Trophoblast cell (in vitro differentiated cells and primary cell): ENCODE measurements at regions not wholly inside any gene's neighbourhood (a gene's known extent, or its start where the extent isn't known, plus 50 kb on each side); places are given as distances from the start of the nearest gene placed in this dataset.

Experiments
- DNase-seq, 2 donors: peaks; one replicate each; pipeline ENCODE4 v3.0.0-alpha.2; 2016
- H2AFZ ChIP-seq: 2 replicates; pipeline ENCODE4 v1.6.1; 2013; ENCODE audit warnings: low read length, moderate library complexity, mild to moderate bottlenecking; ENCODE audit not compliant: insufficient read depth, poor library complexity
- H2AK5ac ChIP-seq: 2 replicates; pipeline ENCODE4 v1.6.1; 2013; ENCODE audit warnings: mild to moderate bottlenecking, low read length
- H2BK120ac ChIP-seq: 2 replicates; pipeline ENCODE4 v1.6.1; 2013; ENCODE audit warnings: low read length, mild to moderate bottlenecking, moderate library complexity; ENCODE audit not compliant: insufficient read depth, poor library complexity
- H2BK12ac ChIP-seq: 2 replicates; pipeline ENCODE4 v1.6.1; 2013; ENCODE audit warnings: mild to moderate bottlenecking, low read length, moderate library complexity
- H2BK5ac ChIP-seq: 2 replicates; pipeline ENCODE4 v1.6.1; 2013; ENCODE audit warnings: low read length, low read depth, moderate library complexity, mild to moderate bottlenecking; ENCODE audit not compliant: poor library complexity
- H3K14ac ChIP-seq: 2 replicates; pipeline ENCODE4 v1.6.1; 2013; ENCODE audit warnings: mild to moderate bottlenecking, low read length
- H3K18ac ChIP-seq: 2 replicates; pipeline ENCODE4 v1.6.1; 2013; ENCODE audit warnings: mild to moderate bottlenecking, low read length
- H3K23ac ChIP-seq: 2 replicates; pipeline ENCODE4 v1.6.1; 2013; ENCODE audit warnings: low read length
- H3K27ac ChIP-seq: 2 replicates; pipeline ENCODE4 v1.5.1; 2013; ENCODE audit warnings: low read depth, mild to moderate bottlenecking, inconsistent platforms, low read length, moderate library complexity
- H3K27me3 ChIP-seq: 2 replicates; pipeline ENCODE4 v1.6.1; 2013; ENCODE audit warnings: inconsistent platforms, mild to moderate bottlenecking, low read length, moderate library complexity; ENCODE audit not compliant: insufficient read depth
- H3K36me3 ChIP-seq, 2 experiments: 1 replicate in 1 of 2; 2 replicates in 1 of 2; pipeline ENCODE4 v1.6.1; 2013; ENCODE audit warnings: low read length in 2 of 2, mild to moderate bottlenecking in 2 of 2, moderate library complexity in 1 of 2; ENCODE audit not compliant: insufficient read depth in 2 of 2, control insufficient read depth in 1 of 2
- H3K4ac ChIP-seq: 2 replicates; pipeline ENCODE4 v1.6.1; 2013; ENCODE audit warnings: low read depth, mild to moderate bottlenecking, low read length, moderate library complexity
- H3K4me1 ChIP-seq, 2 experiments: 1 replicate in 1 of 2; 2 replicates in 1 of 2; pipeline ENCODE4 v1.6.1; 2013; ENCODE audit warnings: low read length in 2 of 2, mild to moderate bottlenecking in 2 of 2, moderate library complexity in 1 of 2; ENCODE audit not compliant: insufficient read depth in 2 of 2, control insufficient read depth in 1 of 2
- H3K4me2 ChIP-seq: 2 replicates; pipeline ENCODE4 v1.6.1; 2013; ENCODE audit warnings: inconsistent platforms, mild to moderate bottlenecking, low read length, moderate library complexity
- H3K4me3 ChIP-seq: 2 replicates; pipeline ENCODE4 v1.5.1; 2013; ENCODE audit warnings: mild to moderate bottlenecking, low read depth, low read length, inconsistent platforms
- H3K79me1 ChIP-seq: one replicate; pipeline ENCODE4 v1.6.1; 2013; ENCODE audit warnings: low read length
- H3K79me2 ChIP-seq: 2 replicates; pipeline ENCODE4 v1.6.1; 2013; ENCODE audit warnings: low read length, mild to moderate bottlenecking; ENCODE audit not compliant: control insufficient read depth, insufficient read depth, poor library complexity
- H3K9ac ChIP-seq: 2 replicates; pipeline ENCODE4 v1.6.1; 2013; ENCODE audit warnings: mild to moderate bottlenecking, low read length
- H3K9me3 ChIP-seq: 2 replicates; pipeline ENCODE4 v1.6.1; 2013; ENCODE audit warnings: low read depth, mild to moderate bottlenecking, control low read depth, inconsistent platforms, low read length; ENCODE audit not compliant: insufficient read depth
- H4K12ac ChIP-seq: 2 replicates; pipeline ENCODE4 v1.6.1; 2013; ENCODE audit warnings: low read depth, mild to moderate bottlenecking, low read length, moderate library complexity
- H4K8ac ChIP-seq: 2 replicates; pipeline ENCODE4 v1.6.1; 2013; ENCODE audit warnings: low read depth, mild to moderate bottlenecking, low read length, moderate library complexity
- H4K91ac ChIP-seq: one replicate; pipeline ENCODE4 v1.6.1; 2013; ENCODE audit warnings: low read depth, mild to moderate bottlenecking, low read length, moderate library complexity
- WGBS: extraction: QIAGEN DNeasy Blood & Tissue Kit; methylation state at CpG from one replicate; pipeline ENCODE4 v1.1.7; 2013; ENCODE audit warnings: missing lambda C conversion rate; ENCODE audit not compliant: insufficient read length, insufficient coverage; ENCODE audit errors: extremely low coverage; 5-methylcytosine and 5-hydroxymethylcytosine counted together

DNA sequence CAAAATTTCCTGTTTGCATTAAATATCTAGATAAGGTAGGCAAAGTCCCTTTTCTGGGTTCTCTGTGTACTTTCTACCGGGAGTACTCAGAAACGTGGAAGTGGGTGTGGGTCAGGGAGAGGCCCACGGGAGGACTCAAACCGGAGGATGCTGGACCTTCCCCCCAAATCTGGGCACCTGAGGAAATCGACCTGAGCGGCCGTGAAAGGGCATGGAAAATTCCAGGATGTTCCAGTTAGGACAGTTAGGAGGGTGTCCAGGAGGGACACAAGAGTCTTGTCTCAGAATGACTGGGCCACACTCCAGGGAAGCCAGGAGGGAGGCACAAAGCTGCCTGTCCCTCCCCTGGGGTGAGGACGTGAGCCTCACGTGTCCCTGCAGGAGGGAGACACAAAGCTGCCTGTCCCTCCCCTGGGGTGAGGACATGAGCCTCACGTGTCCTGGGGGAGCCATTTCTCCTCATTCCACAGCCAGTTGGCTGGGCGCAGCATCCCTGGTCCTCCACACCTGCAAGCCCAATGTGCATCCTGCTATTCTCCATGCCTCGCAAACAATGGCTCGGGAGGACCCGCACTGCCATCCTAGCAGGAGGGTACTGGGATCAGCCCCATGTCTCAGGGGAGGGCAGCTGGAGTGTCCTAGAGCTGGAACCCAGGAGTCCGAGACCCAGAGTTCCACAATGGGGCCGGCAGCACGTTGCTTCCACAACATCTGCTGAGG lies 190.5 kb upstream of the PPP2R2D start:
- Histone ChIP-seq H3K4ac (no peak overlapping the region), H4K12ac (no peak overlapping the region), H3K27ac (no peak overlapping the region), H2BK120ac (no peak overlapping the region), H3K79me2 (no peaks in the 10 kb centered on the region), H3K4me2 (no peak overlapping the region), H4K8ac (no peak overlapping the region), H3K4me1 (no peaks in the 10 kb centered on the region), H3K9me3 (peaks cover 12% of the 10 kb centered on the region), H3K79me1 (no peaks in the 10 kb centered on the region), H3K36me3 (no peaks in the 10 kb centered on the region), H2BK5ac (no peak overlapping the region), H3K9ac (no peak overlapping the region), H4K91ac (no peak overlapping the region), H3K14ac (no peak overlapping the region), H3K18ac (no peak overlapping the region), H2AK5ac (no peak overlapping the region), H2BK12ac (no peak overlapping the region), H3K23ac (no peak overlapping the region), H2AFZ (no peak overlapping the region), H3K4me3 (no peak overlapping the region), H3K27me3 (no peaks in the 10 kb centered on the region)
- DNase-seq: no peak
- no CpG with 5 or more reads among the region's 17 CpGs for WGBS

DNA sequence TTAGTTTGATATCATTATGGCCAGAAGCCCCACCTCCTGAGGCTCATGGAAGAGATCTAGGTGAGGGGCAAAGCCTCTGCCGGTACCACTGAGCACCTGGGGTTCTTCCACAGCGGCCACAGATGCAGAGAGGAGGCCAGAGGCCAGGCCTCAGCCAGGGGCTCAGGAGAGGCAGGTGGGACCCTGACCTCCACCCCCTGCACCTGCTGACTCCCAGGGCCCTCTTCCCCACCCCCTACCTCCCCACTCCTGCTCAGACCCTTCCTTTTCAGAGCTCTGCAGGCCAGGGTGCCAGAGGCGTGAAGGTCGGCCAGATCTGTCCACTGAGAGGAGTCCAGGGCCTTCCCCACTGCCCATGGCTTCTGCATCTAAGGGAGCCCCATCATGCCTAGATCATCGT lies 178.7 kb upstream of the PPP2R2D start:
- no peak overlapping the region for H3K18ac ChIP-seq
- H3K23ac ChIP-seq: no peak overlapping the region
- H3K14ac ChIP-seq: no peak overlapping the region
- no peak overlapping the region for H4K8ac ChIP-seq
- peaks cover 0 to 3% of the 10 kb centered on the region in 2 experiments for H3K4me1 ChIP-seq
- no peaks in the 10 kb centered on the region for H3K79me1 ChIP-seq
- H4K91ac ChIP-seq: no peak overlapping the region
- no peak overlapping the region for H2BK120ac ChIP-seq
- H3K9ac ChIP-seq: no peak overlapping the region
- H2BK5ac ChIP-seq: no peak overlapping the region
- no peaks in the 10 kb centered on the region for H3K36me3 ChIP-seq
- H2AFZ ChIP-seq: no peak overlapping the region
- H2AK5ac ChIP-seq: no peak overlapping the region
- H3K4ac ChIP-seq: no peak overlapping the region
- no peak overlapping the region for H3K27ac ChIP-seq
- H3K4me3 ChIP-seq: no peak overlapping the region
- no peaks in the 10 kb centered on the region for H3K79me2 ChIP-seq
- no peaks in the 10 kb centered on the region for H3K27me3 ChIP-seq
- no peak overlapping the region for H2BK12ac ChIP-seq
- no peak overlapping the region for H4K12ac ChIP-seq
- H3K9me3 ChIP-seq: no peaks in the 10 kb centered on the region
- no peak overlapping the region for H3K4me2 ChIP-seq
- no CpG with 5 or more reads among the region's 5 CpGs for WGBS
- no peak for DNase-seq

DNA sequence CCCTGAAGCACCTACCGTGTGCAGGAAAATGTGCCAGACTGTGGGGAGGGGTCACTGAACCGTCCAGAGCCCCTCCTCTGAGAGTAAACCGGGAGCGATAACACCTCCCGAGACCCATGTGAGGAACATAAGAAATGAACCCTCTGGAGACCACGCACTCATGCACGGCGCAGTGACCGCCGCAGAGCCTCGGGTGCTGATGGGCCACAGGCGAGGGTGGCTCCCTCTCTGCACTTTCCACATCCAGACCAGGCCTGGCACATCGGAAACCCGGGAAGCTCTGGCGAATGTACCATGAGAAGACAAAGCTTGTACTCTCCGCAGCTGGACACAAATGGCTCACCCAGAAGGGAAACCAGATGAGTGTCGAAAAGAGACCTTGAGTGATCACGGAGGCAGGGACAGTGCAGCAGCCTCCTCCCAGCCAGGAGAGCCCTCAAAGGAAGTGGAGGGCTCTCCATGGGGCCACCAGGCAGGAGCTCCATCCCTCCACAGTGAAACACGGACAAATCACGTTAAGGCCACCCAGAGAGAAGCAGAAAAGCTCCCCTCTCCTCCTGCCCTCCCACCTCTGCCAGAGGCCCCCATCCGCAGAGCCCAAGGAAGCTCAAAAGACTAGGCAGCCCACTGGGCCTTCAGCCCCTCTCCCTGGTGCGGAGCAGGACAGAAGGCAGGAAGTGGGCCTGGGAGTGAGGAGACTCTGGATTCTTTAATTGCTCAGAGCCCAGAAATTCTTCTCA lies 178.1 kb upstream of the PPP2R2D start:
- H3K79me1 ChIP-seq: no peaks in the 10 kb centered on the region
- H3K18ac ChIP-seq: no peak overlapping the region
- H3K79me2 ChIP-seq: no peaks in the 10 kb centered on the region
- no peak overlapping the region for H2AFZ ChIP-seq
- WGBS: no CpG with 5 or more reads among the region's 22 CpGs
- no peak overlapping the region for H3K27ac ChIP-seq
- H3K4ac ChIP-seq: no peak overlapping the region
- no peaks in the 10 kb centered on the region for H3K36me3 ChIP-seq
- H4K91ac ChIP-seq: no peak overlapping the region
- H2BK120ac ChIP-seq: no peak overlapping the region
- peaks cover 0 to 3% of the 10 kb centered on the region in 2 experiments for H3K4me1 ChIP-seq
- no peak overlapping the region for H2BK5ac ChIP-seq
- H3K23ac ChIP-seq: no peak overlapping the region
- no peak overlapping the region for H2AK5ac ChIP-seq
- no peak overlapping the region for H3K9ac ChIP-seq
- H3K4me3 ChIP-seq: no peak overlapping the region
- no peak overlapping the region for H4K12ac ChIP-seq
- no peak overlapping the region for H4K8ac ChIP-seq
- H3K14ac ChIP-seq: no peak overlapping the region
- H3K27me3 ChIP-seq: no peaks in the 10 kb centered on the region
- no peak overlapping the region for H3K4me2 ChIP-seq
- no peaks in the 10 kb centered on the region for H3K9me3 ChIP-seq
- no peak for DNase-seq
- no peak overlapping the region for H2BK12ac ChIP-seq

DNA sequence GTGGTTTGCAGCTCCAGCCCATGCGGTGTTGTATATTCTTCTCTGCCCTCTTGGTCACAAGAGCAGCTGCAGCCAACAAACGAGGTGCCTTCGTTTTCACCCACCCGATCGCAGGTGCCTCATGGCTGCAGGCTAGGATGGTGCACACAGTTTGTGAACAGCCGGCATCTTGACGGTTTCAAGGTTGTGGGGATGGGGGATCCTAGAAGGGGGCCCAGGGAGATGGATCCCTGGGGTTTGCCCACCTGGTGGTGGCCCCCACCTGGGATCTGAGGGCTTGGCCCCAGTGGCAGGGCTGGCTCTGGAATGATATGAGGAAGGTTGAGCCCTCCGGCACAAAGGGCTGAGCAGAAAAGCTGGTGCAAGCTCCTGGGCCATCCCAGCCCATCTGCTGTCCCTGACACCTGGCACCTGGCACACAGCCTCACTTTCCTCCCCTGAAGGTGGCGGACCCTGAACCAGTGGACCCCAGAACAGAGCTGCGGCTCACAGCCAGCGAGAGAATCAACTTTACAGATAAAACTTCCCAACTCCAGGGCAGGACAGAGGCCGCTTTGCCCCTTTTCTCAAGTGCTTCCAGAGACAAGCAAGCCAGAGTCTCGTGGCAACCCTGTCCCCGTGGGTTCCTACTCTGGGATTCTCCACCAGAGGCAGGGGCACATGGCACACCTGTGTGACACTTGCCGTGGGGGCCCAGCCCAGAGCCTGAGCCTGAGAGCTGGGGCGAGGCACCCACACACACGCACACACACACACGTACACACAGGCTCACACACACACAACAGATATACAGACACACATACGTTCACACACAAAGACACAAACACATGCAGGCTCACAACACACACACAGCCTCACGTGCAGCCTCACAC lies 177.3 kb upstream of the PPP2R2D start:
- Histone ChIP-seq H2BK120ac (no peak overlapping the region), H2AFZ (no peak overlapping the region), H3K4ac (no peak overlapping the region), H3K9ac (no peak overlapping the region), H2BK5ac (no peak overlapping the region), H3K9me3 (no peaks in the 10 kb centered on the region), H2AK5ac (no peak overlapping the region), H3K4me3 (no peak overlapping the region), H2BK12ac (no peak overlapping the region), H3K79me2 (no peaks in the 10 kb centered on the region), H3K27ac (no peak overlapping the region), H3K14ac (no peak overlapping the region), H4K12ac (no peak overlapping the region), H3K18ac (no peak overlapping the region), H3K4me2 (no peak overlapping the region), H3K79me1 (no peaks in the 10 kb centered on the region), H3K23ac (no peak overlapping the region), H4K91ac (no peak overlapping the region), H4K8ac (no peak overlapping the region), H3K27me3 (no peaks in the 10 kb centered on the region), H3K4me1 (peaks cover 0 to 3% of the 10 kb centered on the region in 2 experiments), H3K36me3 (no peaks in the 10 kb centered on the region)
- no CpG with 5 or more reads among the region's 20 CpGs for WGBS
- no peak for DNase-seq
